ENCODE measurements at regions not wholly inside any gene's neighbourhood (a gene's known extent, or its start where the extent isn't known, plus 50 kb on each side); places are given as distances from the start of the nearest gene placed in this dataset.
A peak's percentile ranks its signal among the peaks of the same experiment; 100 is the strongest.

GRCh38 chr4:179831274-179831673, 2389.0 kb upstream of the AGA start:
- no peak for DNase-seq (ENCODE audit: low spot score)

DNA sequence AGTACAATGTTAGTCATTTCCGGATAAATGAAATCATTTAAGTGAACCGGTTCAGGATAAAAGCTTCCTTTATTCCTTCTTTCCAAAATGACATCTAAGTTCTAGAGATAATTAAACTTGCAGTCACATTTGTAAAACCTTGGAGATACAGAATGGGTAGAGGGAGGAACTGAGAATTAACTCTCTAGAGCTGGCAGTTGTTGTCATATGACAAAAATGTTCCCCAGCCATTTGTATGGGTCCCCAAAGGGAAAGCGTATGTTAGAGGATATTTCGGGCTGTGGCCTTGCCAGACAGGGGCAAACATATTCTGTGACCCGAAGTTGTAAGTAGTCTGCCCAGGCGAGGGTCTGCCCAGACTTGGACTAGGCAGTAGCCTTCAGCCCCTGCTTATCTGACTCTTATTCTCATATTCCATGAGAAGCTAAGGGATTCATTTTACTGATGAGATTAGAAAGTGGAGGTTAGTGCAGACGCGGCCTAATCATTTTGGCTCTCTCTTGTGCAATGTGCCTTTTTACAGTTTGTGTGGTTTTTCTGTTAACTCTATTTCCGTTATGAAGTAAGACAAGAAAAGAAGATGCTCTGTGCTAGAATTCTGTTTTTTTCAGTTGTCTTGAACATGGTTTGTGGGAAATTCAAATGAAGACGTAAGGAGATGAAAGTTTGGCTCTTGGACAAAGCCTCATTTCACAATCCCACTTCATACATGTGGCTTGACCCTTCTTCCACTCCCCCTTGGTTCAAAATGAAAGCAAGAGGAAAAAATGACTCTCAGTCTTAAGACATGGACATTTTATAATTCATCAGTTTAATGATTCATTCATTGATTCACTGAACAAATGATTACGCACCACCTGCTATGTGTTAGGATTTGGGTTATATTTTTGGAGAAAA, 2394.2 kb upstream of the AGA start:
- no peak for DNase-seq (ENCODE audit: low spot score)

DNA sequence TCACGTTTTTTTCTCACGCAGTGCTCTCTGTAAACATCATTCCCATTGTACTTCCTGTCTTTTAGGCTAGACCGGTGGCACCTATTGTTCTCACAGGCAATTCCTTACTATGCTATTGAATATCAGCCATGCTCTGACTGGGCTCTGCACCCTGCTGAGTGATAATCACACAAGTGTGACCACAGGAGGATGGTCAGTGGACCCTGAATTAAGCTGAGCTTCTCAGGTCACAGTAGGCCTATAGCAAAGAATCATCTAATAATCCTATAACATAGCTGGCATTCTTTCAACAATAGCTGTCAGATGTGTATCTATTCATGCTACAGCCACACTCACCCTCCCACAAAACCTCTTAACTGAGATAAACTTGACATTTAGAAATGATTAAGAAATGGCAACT, 2399.8 kb upstream of the TENM3 start:
- DNase-seq (ENCODE audit: low spot score): no peak

GRCh38 chr4:179855469-179855868, 2387.7 kb upstream of the TENM3 start:
- DNase-seq (ENCODE audit: low spot score): no peak

- DNase-seq (ENCODE audit: low spot score): no peak
Measured at GRCh38 chr4:179858221-179858620, 2385.0 kb upstream of the TENM3 start.

- peak; percentile 70 for DNase-seq (ENCODE audit: low spot score)
Measured at GRCh38 chr4:179867300-179867878, 2375.8 kb upstream of the TENM3 start.

DNA sequence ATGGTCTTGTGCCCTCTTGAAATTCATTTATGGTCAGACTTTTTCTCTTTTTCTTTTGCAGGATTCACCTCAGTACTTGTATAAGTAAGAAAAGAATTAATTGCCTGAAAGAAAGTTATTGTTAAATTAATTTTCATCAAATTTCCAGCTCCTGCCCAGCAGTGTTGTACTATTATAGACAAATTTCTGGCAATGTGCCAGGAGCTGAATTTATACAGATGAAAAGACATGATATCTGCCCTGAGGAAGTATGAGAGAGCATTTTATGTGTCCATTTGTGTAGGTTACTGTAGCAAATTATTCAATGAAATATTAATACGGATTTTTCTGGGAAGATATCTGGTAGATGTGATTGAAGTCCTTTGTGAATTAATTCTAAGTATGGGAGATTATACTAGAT, 2371.5 kb upstream of the TENM3 start:
- no peak for DNase-seq (ENCODE audit: low spot score)

DNA sequence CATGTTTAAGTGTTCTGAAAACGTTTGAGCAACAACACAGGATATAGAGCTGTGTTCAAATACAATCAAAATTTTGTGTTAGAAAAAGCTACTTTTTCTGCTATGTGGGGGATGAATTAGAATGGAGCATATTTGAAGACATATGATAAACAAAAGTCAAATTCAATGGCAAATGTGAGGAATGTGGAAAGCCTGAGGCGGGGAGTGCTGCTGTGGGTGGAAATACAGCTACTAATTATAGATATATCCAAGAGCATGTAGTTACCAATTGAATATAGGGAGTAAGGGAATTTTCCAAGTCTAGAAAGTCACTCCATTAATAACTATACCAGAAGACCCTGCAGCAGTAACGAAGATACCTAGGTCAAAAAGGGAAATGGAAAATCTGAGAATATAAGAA, 2370.4 kb upstream of the TENM3 start:
- DNase-seq (ENCODE audit: low spot score): no peak

- DNase-seq (ENCODE audit: low spot score): no peak
Measured at GRCh38 chr4:179880756-179881155, 2362.4 kb upstream of the TENM3 start.

DNA sequence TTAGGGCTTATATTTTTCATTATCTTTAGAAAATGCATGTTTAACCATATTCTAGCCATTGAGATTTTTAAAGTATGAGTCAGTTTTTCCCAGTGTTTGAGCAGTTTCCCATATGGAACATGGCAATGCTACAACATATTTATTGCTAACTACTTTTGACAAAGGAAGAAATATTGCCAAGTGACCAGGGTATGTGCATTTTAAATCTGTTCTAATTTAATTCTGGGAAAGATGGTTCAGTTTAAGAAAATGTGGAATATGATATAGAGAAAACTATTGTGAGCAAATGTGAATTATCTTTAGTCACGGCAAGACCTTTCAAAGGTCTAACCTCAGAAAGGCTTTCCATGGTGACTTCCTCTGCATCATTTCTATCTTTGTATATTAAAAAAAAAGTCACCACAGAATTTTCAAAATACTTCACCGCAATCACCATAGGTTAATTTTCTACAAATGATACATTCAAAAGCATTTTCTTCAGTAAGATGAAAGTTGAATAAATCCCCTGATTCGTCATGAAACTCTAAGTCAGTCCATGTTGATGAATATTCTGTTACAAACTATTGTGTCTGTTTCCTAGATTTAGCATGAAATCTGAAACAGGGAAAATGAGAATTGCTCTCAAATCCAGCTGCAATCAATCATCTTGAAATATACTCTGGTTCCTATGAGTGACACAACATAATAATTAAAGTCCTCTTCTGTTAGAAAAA, 2349.0 kb upstream of the TENM3 start:
- no peak for DNase-seq (ENCODE audit: low spot score)

- DNase-seq (ENCODE audit: low spot score): no peak
Measured at GRCh38 chr4:179919587-179919986, 2323.6 kb upstream of the TENM3 start.

- DNase-seq (ENCODE audit: low spot score): no peak
Measured at GRCh38 chr4:179927473-179927872, 2315.7 kb upstream of the TENM3 start.

- no peak for DNase-seq (ENCODE audit: low spot score)
Measured at GRCh38 chr4:179941911-179942310, 2301.3 kb upstream of the TENM3 start.

DNA sequence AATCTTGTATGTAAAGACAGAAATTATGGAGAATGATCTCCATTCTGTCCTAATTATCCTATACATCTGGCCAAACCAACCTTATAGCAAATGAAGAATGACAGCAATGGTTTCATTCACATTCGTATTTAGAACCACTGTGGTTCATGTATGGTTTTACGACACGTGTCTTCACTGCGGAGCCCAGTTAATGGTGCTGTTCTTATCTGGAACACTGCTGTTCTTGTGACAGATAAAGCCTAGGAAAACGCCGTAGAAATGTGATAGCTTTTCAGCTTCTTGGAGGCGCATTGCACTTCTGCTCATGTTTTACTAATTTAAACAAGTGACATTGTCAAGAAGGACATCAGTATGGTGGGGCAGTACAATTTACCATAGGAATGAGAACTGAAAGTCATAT, 2266.4 kb upstream of the TENM3 start:
- DNase-seq (ENCODE audit: low spot score): no peak

DNA sequence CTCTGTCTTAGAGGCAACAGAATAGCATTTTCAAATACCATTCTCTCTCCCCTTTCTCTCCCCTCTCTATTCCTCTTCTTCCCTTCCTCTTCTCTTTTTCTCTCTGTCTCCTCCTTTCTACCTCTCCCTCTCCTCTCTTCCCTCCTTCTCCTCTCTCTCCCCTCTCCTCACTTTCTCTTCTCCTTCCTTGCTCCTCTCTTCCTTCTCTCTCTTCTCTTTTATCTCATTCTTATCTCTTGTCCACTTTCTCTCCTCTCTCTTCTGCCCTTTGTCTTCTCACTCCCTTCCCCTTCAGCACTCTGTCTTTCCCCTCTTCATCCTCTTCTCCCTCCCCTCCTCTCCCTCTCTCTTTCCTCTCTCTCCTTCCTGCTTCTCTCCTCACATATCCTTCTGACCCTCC, 2265.8 kb upstream of the TENM3 start:
- DNase-seq (ENCODE audit: low spot score): no peak

- DNase-seq (ENCODE audit: low spot score): no peak
Measured at GRCh38 chr4:179981161-179981560, 2262.0 kb upstream of the TENM3 start.

DNA sequence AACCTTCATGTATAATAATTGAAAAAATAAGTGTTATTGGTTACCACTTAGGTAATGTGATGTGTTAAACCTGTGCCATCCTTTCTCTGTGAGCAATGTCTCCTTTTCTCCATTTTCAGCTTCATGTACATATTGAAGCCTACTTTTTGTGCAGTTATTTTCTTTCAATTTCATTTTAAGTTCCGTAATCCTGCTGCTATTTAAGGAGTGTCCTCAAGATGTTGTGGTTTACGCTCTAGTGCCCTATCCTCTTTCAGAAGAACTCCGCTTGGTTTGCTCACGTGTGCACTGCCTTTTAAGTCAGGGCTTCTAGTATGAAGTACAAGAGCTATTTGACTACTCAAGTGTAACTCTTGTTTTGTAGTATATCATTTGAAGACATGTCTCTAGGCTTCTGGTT, 2253.2 kb upstream of the TENM3 start:
- no peak for DNase-seq (ENCODE audit: low spot score)

- DNase-seq (ENCODE audit: low spot score): no peak
Measured at GRCh38 chr4:180009316-180009715, 2233.9 kb upstream of the TENM3 start.

DNA sequence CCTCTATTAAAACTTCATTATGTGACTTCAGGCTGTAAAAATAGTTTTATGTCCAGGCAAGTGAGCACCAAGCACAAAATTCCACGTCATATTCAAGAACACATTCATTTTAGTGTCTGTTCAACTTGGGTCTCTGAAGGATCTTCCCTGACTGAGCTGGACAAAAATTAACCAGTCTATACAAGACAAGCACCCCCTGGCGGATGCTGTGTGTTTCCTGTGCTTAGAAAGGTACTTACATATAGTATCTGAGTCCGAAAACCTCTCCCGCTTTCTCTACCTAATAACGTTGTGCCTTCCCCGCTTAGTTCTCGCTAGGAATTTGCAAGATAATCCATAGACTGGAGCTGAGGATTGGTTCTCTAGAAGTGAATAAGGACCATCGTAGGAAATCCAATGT, 2214.5 kb upstream of the TENM3 start:
- no peak for DNase-seq (ENCODE audit: low spot score)

DNA sequence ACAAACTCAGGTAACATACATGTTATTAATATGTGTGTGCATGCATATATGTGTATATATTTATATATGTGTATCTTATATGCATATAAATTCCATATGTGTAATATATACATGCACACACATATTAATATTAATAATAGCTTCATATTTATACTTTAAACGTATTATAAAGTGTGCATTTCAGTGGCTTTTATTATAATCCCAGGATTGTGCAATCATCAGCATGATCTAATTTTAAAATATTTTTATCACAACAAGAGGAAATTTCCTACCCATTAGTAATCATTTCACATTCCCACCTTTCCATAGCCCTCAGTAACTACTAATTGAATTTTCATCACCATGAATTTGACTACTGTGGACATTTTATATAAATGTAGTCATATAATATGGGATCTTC, 2211.9 kb upstream of the TENM3 start:
- DNase-seq (ENCODE audit: low spot score): no peak

- no peak for DNase-seq (ENCODE audit: low spot score)
Measured at GRCh38 chr4:180041576-180041975, 2201.6 kb upstream of the TENM3 start.

GRCh38 chr4:180052629-180053028, 2190.6 kb upstream of the TENM3 start:
- DNase-seq (ENCODE audit: low spot score): no peak

GRCh38 chr4:180054291-180054690, 2188.9 kb upstream of the TENM3 start:
- no peak for DNase-seq (ENCODE audit: low spot score)

Measured in left forelimb (tissue), 1 donor.